NCI-H146 (cell line): ENCODE measurements at regions not wholly inside any gene's neighbourhood (a gene's known extent, or its start where the extent isn't known, plus 50 kb on each side); places are given as distances from the start of the nearest gene placed in this dataset.

Source experiments
- DNase-seq: peaks from one replicate; lab custom pipeline; 2025; lab: John Stamatoyannopoulos, UW

DNA sequence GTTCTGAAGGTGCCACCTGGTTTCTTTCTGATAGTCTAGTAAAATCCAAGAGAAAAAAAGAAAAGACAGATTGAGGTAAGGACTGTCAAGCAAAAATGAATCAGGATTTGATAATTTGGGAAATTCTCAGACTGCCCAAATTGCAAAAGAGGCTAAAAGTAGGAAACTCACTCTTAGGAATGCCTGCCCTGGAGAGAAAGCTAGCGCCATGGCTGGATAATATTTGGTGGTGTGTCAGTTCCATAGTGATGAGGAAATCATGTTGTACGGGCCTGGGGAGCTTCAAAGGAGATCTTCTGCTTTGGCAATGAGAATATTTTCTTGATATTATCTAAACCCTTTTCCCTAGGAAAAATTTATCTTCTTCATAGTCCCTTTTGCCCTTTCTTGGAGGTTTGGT is 1008.1 kb upstream of the SLC10A2 start:
- DNase-seq, result no peak

DNA sequence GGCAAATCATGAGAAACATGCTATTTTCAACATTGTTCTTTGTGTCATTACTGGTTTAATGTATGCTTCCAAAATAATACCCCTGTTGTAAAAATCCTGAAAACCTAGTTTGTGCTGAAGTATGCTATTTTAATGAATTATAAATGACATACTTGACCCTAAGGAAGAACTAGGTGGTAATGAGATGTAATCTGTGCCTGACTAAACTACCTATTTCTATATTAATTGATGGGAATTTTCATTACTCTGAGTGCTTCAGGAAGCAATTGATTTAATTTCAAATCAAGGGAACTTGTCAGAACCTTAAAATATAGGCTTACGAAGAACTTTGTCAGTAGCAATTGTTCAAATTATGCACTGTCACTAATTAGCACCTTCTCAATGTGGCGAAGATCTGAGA is 1005.6 kb upstream of the SLC10A2 start:
- no peak for DNase-seq

DNA sequence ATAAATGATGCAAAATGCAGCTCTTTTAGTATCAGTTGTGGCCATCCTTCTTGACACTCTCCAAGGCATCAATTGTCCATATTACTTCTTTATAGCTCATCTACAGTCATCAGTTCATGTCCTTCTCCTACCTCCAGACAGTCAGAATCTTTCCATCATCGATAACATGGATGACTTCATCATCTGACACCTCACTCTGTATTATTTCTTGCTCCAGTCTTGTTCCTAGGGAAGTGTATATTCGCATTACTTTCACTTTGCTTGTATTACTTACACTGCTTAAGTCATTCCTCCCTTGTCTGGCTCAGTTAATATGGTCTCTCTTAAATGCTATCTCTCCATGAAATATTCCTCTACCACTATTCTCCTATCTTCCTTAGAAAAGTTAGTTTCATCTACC is 999.1 kb upstream of the SLC10A2 start:
- no peak for DNase-seq

DNA sequence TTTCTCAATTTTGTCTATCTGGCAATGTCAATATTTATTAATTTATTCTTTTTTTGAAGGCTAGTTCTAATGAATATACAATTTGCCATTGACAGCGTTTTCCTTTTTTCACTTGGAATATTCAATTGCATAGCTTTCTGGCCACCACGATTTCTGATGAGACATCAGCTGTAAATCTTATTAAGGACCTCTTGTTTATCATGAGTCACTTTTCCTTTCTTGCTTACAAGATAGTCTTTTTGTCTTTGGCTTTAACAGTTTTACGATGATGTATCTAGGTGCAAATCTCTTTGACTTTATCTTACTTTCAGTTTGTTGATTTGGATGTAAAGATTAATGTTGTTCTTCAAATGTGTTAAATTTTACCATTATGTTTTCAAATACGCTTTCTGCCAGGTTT is 991.6 kb upstream of the SLC10A2 start:
- DNase-seq, result no peak

DNA sequence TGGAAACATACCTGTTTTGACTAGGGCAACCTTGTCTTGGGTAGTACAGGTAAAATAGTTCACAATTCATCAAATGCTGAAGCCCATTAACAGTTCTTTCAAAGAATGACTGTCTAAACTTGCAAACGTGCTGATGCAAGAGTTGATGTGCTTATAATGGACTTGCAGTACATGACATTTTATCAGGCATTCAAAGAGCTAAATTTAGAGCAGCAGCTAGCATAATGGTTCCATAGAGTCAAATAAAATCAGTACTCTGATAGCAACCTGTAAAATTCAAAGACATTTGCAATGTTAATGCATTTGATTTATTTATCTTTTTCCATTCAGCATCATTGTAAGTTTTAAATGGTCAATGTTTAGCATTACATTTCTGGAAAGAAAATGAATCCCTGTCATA is 979.7 kb upstream of the SLC10A2 start:
- no peak for DNase-seq

DNA sequence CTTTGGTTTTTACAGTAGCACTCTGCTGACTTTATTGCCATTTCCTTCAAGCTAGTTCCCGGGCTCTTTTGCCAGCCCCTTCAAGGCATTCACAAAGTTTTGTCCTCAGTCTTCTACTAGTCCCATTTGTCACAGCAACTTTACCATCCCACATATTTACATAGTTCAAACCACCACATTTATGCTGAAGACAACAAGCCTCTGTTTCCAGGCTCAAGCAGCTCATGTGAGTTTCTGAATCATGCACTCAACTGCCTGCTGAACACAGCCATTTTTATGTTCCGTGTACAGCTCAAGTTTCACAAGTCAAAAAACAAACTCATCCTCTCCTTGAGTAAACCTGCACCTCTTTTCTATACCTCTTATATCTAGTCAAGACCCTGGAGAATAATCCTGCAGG is 977.0 kb upstream of the SLC10A2 start:
- DNase-seq, result no peak

DNA sequence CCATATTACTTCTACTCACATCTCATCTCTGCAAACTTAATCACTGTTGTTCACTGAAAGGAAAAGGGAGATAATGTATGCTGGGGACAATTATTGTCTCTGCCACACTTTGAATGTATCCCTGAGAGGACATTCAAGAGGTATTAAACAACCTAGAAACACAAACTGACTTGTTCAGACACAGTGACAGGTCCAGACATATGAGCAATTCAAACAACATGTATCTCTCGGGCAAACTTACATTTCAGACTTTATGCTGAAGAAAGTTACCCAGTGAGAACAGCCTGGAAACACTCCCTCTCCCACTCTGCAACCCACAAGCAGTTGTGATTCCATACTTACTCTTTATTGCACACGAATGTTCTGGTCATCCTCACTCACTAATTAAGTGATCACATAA is 968.7 kb upstream of the SLC10A2 start:
- DNase-seq, result no peak

DNA sequence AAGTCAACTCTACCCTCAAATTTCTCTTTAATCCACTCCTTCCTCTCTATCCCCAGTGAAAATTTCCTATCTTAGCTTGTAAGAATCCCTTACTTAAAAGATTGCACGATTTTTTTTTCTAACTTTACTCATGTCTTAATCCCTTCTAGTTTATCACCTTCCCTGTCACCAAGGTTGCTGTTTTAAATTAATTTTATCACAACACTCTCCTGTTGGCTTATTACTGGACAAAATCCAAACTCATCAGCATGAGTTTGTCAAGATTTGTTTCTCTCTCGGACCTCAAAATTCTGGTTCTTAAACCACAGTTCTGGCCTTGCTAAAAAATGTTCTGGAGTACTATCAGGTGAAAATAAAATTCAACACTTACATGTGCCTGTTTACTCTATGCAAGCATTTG is 959.1 kb upstream of the SLC10A2 start:
- no peak for DNase-seq

DNA sequence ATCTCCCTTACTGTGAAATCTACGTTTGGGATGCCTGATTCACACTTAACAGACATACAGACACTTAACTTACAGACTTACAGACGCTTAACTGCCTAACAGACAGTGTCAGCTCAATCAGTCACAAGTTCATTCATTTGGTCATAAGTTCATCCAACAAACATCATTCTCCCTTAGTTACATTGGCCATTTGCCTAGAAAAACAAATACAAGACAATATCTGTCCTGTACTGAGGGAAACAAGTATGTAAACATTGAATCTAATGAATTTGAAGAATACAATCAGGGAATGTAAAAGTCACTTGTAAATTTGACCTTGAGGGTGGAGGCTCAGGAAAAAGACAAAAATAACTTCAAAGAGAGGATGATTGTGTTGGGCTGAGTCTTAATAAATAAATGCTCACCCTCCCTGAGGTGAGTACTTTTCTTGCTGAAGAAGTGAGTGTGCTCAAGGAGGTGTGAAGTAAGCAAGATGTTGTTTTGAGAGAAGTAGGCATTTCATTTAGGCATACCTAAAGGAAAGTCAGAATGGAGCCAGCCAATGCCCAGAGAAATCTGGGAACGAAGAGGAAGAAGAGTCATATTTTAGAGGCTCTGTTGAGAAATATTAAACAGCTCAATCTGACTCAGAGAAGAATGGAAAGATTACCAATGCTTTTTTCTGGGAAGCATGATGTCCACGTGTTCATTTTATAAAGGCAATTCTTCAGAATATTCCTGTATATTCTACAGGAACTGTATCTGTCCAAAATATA is 958.4 kb upstream of the SLC10A2 start:
- no peak for DNase-seq

DNA sequence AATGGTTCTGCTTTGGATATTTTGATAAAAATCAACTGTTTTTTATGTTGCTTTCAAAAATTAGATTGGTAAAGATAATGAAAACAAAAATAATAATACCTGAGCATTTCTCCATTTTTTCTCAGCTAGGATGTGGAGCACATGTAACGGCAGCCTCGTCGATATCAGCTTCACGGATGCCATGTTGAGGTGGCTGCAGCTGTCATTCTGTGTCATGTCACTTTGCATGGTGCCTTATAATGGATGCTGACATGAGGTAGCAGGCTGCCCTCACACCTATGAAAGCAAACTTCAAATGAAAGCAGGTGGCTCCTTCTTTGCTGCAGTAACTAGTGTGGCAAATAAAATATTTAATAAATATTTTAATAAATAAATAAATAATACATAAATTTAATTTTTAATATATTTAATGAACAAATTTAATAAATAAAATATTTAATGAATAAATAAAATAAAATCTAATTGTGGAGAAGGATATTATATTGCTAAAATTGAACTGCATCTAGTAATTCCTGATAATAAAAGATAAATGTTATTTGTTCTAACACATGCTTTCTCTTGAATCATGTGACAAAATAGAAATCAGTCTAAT is 955.7 kb upstream of the SLC10A2 start:
- DNase-seq, result no peak

DNA sequence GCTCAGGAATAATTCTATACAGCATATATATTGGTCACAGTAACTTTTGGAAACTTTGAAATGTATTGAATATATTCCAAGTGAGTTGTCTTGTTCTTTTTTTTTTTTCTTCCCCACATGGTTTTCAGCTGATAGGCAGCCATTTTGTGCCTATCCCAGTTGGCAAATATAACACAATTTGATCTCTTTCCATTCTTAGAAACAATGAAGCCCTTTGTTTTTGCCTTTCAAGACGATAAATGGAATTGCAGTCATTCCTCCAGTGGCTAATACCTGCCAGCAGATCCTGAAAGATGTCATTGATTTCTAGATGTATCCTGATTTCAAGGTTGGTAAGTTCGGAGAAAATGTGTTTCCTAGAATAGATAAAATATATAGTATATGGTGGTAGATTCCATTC is 951.1 kb upstream of the SLC10A2 start:
- no peak for DNase-seq

DNA sequence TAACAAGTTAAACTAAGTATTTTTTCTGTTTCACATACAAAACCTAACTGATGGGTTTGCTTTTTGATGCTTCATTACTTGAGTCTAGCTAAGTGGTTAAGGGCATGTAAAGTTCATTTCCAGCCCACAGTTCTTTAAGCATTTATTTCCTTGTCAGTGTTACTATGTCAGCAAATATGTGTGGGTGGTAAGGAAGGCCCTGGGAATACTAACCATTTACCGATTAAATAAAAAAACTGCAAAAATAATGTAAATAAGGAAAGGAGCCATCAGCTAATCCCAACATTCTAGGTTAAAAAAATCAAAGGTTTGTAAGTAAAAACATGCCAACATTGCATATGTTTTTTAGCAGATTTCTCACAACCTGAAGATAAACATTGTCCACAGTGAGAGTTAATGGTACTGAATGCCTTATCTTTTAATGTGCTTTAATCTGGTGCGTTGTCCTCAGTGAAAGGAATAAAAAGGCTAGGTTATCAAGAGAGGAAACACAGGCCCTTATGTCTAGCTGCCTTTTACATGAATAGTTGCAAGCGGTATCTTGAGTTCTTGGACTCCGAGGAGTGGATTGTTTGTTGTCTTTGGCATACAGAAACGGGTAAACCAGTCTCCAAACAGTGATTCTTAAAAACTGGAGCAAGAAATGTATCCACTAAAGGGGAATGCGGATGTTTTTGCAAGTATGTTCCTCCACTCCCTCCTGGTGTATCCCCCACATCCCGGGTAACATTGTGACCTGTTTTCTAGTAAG is 949.6 kb upstream of the SLC10A2 start:
- DNase-seq, result no peak

DNA sequence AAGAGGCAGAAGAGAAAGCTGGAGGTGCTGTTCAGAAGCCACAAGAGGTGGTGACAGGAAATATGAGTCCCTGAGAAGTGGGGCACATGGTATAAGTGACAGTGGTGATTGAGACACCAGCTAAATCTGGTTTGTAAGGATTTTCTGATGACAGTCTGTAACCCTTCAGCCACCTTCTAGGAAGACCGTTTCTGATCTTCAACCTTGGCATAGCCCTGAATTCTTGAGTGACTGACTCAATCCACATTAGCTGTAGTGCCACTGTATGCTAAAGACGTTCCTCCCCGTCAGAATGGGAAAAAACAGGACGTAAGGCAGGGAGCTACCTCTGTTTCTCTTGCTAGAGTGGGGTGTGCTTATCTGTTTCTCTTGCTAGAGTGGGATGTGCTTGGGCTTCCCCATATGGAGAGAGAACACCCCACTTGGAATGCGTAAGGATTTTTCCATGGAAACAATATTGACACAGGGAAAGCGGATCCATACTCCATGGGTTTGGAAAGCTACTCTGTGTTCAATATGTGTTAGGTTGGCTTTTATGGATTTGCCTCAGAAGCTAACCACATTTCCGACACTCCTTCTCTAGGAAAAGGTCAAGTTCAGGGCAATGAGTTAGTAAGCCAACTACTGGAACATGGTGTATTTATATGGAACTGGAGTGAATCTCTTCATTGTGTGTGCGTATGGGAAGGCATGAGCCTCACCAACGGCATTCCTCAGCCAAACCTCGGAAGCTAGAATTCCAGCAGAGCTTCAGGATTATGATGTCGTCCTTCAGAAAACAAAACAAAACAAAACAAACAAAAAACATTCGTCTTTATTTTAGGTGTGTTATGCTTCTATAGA is 948.8 kb upstream of the SLC10A2 start:
- no peak for DNase-seq

DNA sequence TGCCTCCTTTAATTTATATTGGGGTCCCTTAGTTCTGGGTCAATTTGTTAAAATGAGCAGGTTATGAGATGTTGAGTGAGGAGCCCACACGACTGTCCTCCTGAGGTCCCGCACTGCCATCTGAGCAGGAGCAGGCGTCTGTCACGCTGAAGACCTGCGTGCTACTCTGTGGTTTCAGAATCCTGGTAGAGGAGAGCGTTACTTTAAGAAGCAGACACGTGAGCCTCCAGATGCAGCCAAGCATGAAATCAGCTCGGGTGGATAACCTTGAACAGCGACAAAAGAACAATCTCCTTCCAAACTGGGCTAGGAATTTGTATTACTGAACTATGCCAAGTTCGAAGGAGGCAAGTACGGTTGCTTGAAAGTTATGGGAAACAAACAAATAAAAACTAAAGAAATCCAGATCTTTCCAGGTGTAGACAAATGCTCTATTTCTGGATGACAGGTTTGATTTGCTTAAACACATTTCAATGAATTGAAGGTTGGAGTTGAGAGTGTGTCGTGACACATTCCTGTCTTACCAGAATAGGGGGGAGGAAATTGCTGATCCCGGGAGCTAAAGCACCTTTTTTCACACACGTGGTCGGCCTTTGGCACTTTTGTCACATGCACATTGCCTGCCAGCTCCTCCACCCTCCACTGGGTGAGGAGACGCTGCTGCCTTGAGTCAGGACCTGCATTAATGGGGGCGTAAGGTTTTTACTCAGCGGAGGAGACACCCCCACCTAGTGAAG is 945.5 kb upstream of the SLC10A2 start:
- no peak for DNase-seq

DNA sequence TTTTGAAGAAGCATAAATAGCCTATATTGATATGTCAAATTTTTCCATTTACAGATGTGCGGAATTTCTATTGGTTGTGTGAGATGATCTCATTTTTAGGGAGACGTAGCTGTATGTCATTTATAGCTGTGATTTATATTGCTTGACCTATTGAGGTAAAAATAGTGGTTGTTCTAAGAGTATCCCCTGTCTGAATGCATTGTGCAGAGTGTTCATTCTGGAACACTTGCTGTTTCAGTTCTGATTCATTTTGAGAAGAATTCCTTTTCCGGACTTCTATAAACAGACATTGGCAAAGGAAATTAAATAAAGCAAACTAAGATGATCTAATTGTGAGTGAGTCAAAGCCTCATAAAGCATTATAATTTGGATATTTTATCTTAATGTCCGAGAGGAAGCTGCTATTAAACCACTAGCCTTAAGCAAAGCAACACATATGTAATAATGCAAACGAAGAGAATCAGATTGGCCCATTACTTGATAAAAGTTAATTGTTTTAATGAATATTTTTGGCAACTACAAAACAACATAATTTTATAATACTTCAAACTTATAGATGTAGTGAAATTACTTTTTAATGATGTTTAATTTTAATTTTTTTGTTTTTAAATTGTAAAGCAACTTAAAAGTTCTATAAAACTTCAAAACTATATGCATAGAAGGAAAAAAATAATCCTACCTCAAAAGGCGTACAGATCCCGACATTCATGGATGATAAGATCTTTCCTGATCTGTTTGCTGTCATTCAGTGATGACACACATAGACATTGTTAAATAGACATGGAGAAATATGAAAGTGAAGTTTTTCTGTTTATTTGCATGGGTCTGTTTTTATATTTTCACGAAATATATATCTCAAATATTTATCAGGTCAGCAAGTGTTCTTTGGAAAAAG is 942.6 kb upstream of the SLC10A2 start:
- DNase-seq, result no peak

DNA sequence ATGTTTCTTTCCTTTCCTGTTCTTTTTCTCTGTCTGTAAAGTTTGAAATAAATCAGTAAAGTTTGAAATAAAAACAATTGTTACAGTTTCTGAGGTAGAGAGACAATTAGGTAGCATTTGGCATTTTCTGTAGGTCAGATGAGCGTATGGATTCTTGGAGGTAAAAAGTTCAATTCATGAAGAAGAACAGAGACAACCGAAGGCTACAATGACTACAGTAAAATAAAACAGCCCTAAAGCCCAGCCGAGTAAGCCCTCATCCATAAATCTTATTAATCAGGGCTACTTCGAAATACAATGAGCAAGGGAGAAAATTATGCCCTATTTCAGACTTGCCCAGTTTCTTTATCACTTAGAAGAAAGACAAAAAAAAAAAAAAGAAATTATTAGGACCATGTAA is 941.9 kb upstream of the SLC10A2 start:
- DNase-seq, result no peak

DNA sequence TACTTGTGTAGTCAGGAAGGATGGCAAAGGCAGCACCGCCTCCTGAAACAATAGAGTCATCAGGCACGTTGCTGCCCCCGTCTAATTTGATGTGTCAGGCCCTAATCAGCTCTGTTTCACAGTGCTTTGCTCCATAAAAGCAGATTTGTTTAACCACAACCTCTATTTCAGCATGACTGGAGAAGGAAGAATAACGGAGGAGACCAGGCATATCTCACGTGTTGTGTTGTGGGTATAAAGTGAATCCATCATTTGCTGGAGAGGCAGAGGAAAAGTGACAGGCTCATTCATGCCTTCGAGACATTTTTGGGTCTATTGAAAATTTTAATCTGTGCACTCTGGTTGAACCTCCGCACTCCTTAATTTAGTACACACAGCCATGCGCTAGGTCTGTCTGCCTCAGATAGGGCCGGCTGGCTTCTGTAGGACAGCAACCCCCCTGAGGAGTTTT is 940.4 kb upstream of the SLC10A2 start:
- DNase-seq, result no peak

DNA sequence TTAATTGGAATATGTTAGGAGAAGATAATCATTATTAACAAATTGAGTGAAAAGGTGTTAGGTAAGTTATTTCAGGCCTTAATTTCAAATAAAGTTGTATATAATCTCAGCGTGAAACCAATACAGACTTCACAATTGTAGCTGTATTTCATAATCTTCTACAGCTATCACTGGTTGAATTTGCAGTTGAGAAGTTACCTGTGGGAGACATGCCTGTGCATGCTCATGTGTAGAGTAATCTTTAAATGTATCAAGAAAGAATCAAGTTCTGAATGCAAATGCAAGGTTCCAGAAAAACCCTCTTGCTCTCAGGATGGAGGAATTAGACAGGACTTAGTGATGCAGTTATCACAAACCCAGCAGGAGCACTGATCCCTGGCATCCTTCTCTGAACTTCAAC is 938.4 kb upstream of the SLC10A2 start:
- DNase-seq, result no peak

DNA sequence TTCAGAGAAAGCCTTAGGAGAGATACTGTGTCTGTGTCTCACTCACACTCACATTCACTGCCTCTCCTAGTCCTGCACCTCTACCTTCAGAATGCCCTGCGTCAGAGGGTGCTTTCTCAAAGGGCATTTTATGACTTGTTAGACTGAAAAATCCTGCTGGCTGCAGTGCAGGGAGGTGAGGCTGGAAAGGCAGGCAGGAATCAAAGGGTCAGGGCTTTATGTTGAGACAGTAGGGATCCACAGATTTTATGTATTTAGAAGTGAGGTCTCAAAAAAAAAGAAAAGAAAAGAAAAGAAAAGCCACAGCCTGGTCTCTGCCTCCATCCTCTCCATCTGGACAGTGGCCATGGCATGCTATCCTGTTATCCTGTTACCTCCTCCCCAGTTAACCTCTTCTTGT is 936.0 kb upstream of the SLC10A2 start:
- DNase-seq, result no peak

DNA sequence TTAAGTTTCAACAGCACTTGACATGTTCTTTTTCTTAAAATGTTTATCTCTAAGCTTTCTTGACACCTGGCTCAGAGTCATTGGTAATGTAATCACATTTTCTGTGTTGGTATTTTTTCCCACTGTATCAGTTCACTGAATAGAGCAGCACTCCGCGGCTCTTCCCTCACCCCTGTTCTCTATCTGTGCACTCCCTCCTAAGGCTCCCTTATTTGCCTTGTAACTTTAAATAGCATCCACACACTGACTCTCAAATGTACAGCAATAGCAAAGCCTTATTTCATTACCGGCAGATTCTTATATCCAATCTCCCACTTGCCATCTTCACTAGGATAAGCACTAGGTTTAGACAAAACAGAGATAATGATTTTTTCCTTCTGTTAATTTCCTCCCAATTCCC is 935.5 kb upstream of the SLC10A2 start:
- DNase-seq, result no peak

DNA sequence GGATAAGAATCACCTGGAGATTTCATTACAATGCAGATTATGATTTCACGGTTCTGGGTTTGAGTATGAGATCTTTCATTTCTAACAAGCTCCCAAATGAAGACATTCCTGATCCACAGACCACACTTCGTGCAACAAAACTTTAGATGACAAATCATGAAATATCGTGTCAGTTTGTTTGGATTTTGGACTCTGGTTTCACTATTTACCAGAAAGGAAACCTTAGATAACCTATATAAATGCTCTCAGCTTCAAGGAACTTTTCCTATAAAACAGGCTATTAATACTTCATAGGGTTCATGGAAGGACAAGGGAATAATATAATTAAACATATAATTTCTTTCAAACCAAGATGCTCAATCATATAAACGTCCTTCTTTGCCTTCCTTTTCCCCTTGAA is 930.5 kb upstream of the SLC10A2 start:
- DNase-seq, result no peak
